ENCODE measurements at regions not wholly inside any gene's neighbourhood (a gene's known extent, or its start where the extent isn't known, plus 50 kb on each side); places are given as distances from the start of the nearest gene placed in this dataset.

DNA sequence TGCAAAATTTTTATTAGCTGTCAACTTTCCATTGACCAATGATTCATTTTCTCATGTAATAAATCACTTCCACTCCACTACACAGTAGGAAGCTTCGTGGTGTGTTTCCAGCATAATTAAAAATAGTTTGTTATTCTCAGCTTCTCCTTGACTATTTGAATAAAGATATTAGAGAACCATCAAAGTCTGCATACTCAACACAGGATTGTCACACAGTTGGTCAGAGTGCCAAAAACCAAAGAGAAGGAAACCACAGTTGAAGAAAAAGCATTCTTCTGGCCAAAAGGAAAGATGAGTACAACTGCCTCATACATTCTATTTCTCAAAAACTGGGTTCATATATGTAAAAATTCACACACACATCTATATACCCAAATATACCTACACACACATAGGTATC is 455.1 kb upstream of the HSF2 start:
- TF ChIP-seq POLR2A (IDR thresholded peaks at IDR 0.05) (no peak), POLR2AphosphoS5 (IDR thresholded peaks at IDR 0.05) (no peak), EP300 (IDR thresholded peaks at IDR 0.05) (no peak)
- TF ChIP-seq, protein P1, sequence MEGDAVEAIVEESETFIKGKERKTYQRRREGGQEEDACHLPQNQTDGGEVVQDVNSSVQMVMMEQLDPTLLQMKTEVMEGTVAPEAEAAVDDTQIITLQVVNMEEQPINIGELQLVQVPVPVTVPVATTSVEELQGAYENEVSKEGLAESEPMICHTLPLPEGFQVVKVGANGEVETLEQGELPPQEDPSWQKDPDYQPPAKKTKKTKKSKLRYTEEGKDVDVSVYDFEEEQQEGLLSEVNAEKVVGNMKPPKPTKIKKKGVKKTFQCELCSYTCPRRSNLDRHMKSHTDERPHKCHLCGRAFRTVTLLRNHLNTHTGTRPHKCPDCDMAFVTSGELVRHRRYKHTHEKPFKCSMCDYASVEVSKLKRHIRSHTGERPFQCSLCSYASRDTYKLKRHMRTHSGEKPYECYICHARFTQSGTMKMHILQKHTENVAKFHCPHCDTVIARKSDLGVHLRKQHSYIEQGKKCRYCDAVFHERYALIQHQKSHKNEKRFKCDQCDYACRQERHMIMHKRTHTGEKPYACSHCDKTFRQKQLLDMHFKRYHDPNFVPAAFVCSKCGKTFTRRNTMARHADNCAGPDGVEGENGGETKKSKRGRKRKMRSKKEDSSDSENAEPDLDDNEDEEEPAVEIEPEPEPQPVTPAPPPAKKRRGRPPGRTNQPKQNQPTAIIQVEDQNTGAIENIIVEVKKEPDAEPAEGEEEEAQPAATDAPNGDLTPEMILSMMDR (IDR thresholded peaks at IDR 0.05), result no peak

Data from gastroesophageal sphincter (tissue), 3 donors.